Mesendoderm (in vitro differentiated cells): ENCODE measurements at regions not wholly inside any gene's neighbourhood (a gene's known extent, or its start where the extent isn't known, plus 50 kb on each side); places are given as distances from the start of the nearest gene placed in this dataset.
A peak's percentile ranks its signal among the peaks of the same experiment; 100 is the strongest.

Experiments
- DNase-seq: peaks from one replicate; pipeline ENCODE4 v3.0.0; 2013
- H2AK5ac ChIP-seq: 2 replicates; pipeline ENCODE4 v1.6.1; 2013; ENCODE audit warnings: low read length, inconsistent platforms
- H2BK120ac ChIP-seq: 2 replicates; pipeline ENCODE4 v1.6.1; 2013; ENCODE audit warnings: low read depth, mild to moderate bottlenecking, low read length, moderate library complexity, mixed read lengths
- H2BK15ac ChIP-seq: replicated peaks from 2 replicates; pipeline ENCODE4 v1.6.1; 2013; ENCODE audit warnings: low read depth, mild to moderate bottlenecking, moderate library complexity
- H2BK5ac ChIP-seq: 2 replicates; pipeline ENCODE4 v1.6.1; 2013; ENCODE audit warnings: low read length, inconsistent platforms
- H3K18ac ChIP-seq: 2 replicates; pipeline ENCODE4 v1.6.1; 2013; ENCODE audit warnings: mild to moderate bottlenecking, low read length, mixed read lengths
- H3K23ac ChIP-seq: one replicate; pipeline ENCODE4 v1.6.1; 2013; ENCODE audit warnings: low read length
- H3K27ac ChIP-seq: 2 replicates; pipeline ENCODE4 v1.5.1; 2013; ENCODE audit warnings: low read depth, mild to moderate bottlenecking, inconsistent platforms, low read length, moderate library complexity
- H3K27me3 ChIP-seq: 2 replicates; pipeline ENCODE4 v1.6.1; 2013; ENCODE audit warnings: low read length, control low read depth, mild to moderate bottlenecking, inconsistent platforms; ENCODE audit not compliant: insufficient read depth, poor library complexity
- H3K36me3 ChIP-seq: 2 replicates; pipeline ENCODE4 v1.6.1; 2013; ENCODE audit warnings: low read length, inconsistent platforms; ENCODE audit not compliant: control insufficient read depth, insufficient read depth
- H3K4ac ChIP-seq: one replicate; pipeline ENCODE4 v1.6.1; 2013; ENCODE audit warnings: low read depth, mild to moderate bottlenecking, low read length, moderate library complexity
- H3K4me1 ChIP-seq: 2 replicates; pipeline ENCODE4 v1.6.1; 2013; ENCODE audit warnings: low read depth, low read length, inconsistent platforms; ENCODE audit not compliant: control insufficient read depth
- H3K4me2 ChIP-seq: 2 replicates; pipeline ENCODE4 v1.6.1; 2013; ENCODE audit warnings: low read length
- H3K4me3 ChIP-seq: 2 replicates; pipeline ENCODE4 v1.5.1; 2013; ENCODE audit warnings: mild to moderate bottlenecking, low read length
- H3K56ac ChIP-seq: one replicate; pipeline ENCODE4 v1.6.1; 2013; ENCODE audit warnings: low read length
- H3K79me1 ChIP-seq: 2 replicates; pipeline ENCODE4 v1.6.1; 2013; ENCODE audit warnings: low read length, inconsistent platforms
- H3K79me2 ChIP-seq: 2 replicates; pipeline ENCODE4 v1.6.1; 2013; ENCODE audit warnings: mild to moderate bottlenecking, low read length; ENCODE audit not compliant: control insufficient read depth, insufficient read depth
- H3K9ac ChIP-seq: 2 replicates; pipeline ENCODE4 v1.6.1; 2013; ENCODE audit warnings: low read length, inconsistent platforms
- H4K5ac ChIP-seq: one replicate; pipeline ENCODE4 v1.6.1; 2013; ENCODE audit warnings: low read length
- H4K8ac ChIP-seq: one replicate; pipeline ENCODE4 v1.6.1; 2013; ENCODE audit warnings: low read depth, mild to moderate bottlenecking, control low read depth, low read length, moderate library complexity
- WGBS: extraction: QIAGEN DNeasy Blood & Tissue Kit; methylation state at CpG from one replicate; pipeline ENCODE4 v1.1.7; 2013; ENCODE audit warnings: low lambda C conversion rate, missing lambda C conversion rate; ENCODE audit not compliant: insufficient coverage; ENCODE audit errors: extremely low coverage; 5-methylcytosine and 5-hydroxymethylcytosine counted together

GRCh38 chr18:67222887-67223286 is 293.6 kb downstream of the DSEL start:
- Histone ChIP-seq H4K8ac (no peak overlapping the region), H3K36me3 (no peaks in the 10 kb centered on the region), H4K5ac (no peak overlapping the region), H3K9ac (no peak overlapping the region), H3K79me2 (no peaks in the 10 kb centered on the region), H3K4me1 (no peaks in the 10 kb centered on the region), H2BK5ac (no peak overlapping the region), H3K18ac (no peak overlapping the region), H2BK15ac (no peak overlapping the region), H3K56ac (no peak overlapping the region), H3K23ac (no peak overlapping the region), H2AK5ac (no peak overlapping the region), H3K27me3 (no peaks in the 10 kb centered on the region), H3K27ac (no peak overlapping the region), H3K79me1 (no peaks in the 10 kb centered on the region), H3K4ac (no peak overlapping the region), H3K4me2 (no peak overlapping the region), H3K4me3 (no peak overlapping the region), H2BK120ac (no peak overlapping the region)
- DNase-seq: no peak

DNA sequence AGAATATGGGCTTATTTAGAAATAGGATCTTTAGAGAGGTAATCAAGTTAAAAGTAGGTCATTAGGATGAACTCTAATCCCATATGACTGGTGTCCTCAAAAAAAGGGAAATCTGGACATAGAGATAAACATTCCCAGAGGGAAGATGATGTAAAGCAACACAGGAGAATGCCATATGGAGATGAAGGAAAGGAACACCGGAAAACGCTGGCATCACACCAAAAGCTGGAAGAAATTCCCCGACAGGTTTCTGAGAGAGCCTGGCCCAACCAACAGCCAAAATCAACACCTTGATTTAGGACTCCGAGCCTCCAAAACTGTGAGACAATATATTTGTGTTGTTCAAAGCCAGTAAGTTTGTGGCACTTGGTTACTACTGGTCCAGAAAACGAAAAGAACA is 296.7 kb downstream of the DSEL start:
- Histone ChIP-seq H3K4me2 (no peak overlapping the region), H3K36me3 (no peaks in the 10 kb centered on the region), H3K23ac (no peak overlapping the region), H3K79me1 (no peaks in the 10 kb centered on the region), H2BK5ac (no peak overlapping the region), H3K27ac (no peak overlapping the region), H3K4ac (no peak overlapping the region), H4K5ac (no peak overlapping the region), H3K9ac (no peak overlapping the region), H4K8ac (no peak overlapping the region), H2AK5ac (no peak overlapping the region), H3K56ac (no peak overlapping the region), H2BK120ac (no peak overlapping the region), H3K27me3 (no peaks in the 10 kb centered on the region), H2BK15ac (no peak overlapping the region), H3K79me2 (no peaks in the 10 kb centered on the region), H3K4me1 (no peaks in the 10 kb centered on the region), H3K18ac (no peak overlapping the region), H3K4me3 (no peak overlapping the region)
- DNase-seq: no peak
- no CpG with 5 or more reads among the region's 5 CpGs for WGBS

DNA sequence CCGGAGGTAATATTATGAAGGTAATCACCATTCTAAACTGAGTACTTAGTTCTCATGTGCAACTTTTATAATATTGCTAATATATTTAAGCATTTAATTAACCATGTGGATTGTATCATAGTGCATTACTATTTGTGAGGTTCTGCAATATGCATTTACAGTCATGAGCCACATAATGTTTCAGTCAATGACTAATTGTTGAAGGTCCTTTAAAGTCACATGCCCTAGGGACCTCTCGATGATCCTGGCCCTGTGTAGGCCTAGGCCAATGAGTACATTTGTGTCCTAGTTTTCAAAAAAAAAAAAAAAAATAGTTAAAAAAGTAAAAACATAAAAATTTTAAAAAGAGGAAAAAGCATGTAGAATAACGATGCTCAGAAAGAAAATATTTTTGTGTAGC is 298.0 kb downstream of the DSEL start:
- H3K9ac ChIP-seq: no peak overlapping the region
- H3K4me1 ChIP-seq: no peaks in the 10 kb centered on the region
- no peak overlapping the region for H3K56ac ChIP-seq
- no peak overlapping the region for H3K18ac ChIP-seq
- no peaks in the 10 kb centered on the region for H3K79me1 ChIP-seq
- no peak overlapping the region for H3K4me2 ChIP-seq
- no peak overlapping the region for H3K27ac ChIP-seq
- no peak overlapping the region for H2BK5ac ChIP-seq
- H3K27me3 ChIP-seq: no peaks in the 10 kb centered on the region
- no CpG with 5 or more reads among the region's 3 CpGs for WGBS
- no peak overlapping the region for H3K23ac ChIP-seq
- H3K79me2 ChIP-seq: no peaks in the 10 kb centered on the region
- DNase-seq: no peak
- no peak overlapping the region for H2BK120ac ChIP-seq
- no peak overlapping the region for H3K4ac ChIP-seq
- no peak overlapping the region for H3K4me3 ChIP-seq
- H3K36me3 ChIP-seq: no peaks in the 10 kb centered on the region
- H4K8ac ChIP-seq: no peak overlapping the region
- no peak overlapping the region for H2BK15ac ChIP-seq
- no peak overlapping the region for H2AK5ac ChIP-seq
- no peak overlapping the region for H4K5ac ChIP-seq

GRCh38 chr18:67217551-67218166 is 298.9 kb downstream of the DSEL start:
- no peak overlapping the region for H4K8ac ChIP-seq

GRCh38 chr18:67216846-67217245 is 299.7 kb downstream of the DSEL start:
- Histone ChIP-seq H3K4me1 (no peaks in the 10 kb centered on the region), H3K4me2 (no peak overlapping the region), H3K4ac (no peak overlapping the region), H4K5ac (no peak overlapping the region), H3K4me3 (no peak overlapping the region), H3K23ac (no peak overlapping the region), H2BK15ac (no peak overlapping the region), H3K27ac (no peak overlapping the region), H3K9ac (no peak overlapping the region), H4K8ac (no peak overlapping the region), H2BK5ac (no peak overlapping the region), H3K36me3 (no peaks in the 10 kb centered on the region), H3K18ac (no peak overlapping the region), H2BK120ac (no peak overlapping the region), H3K79me1 (no peaks in the 10 kb centered on the region), H3K27me3 (no peaks in the 10 kb centered on the region), H3K79me2 (no peaks in the 10 kb centered on the region), H2AK5ac (no peak overlapping the region), H3K56ac (no peak overlapping the region)
- WGBS: no CpG with 5 or more reads among the region's 1 CpG
- DNase-seq: no peak

More at GRCh38 chr18:67217551-67218166, 298.9 kb downstream of the DSEL start:
- no peaks in the 10 kb centered on the region for H3K36me3 ChIP-seq
- no peak overlapping the region for H2BK15ac ChIP-seq
- H3K23ac ChIP-seq: no peak overlapping the region
- H3K9ac ChIP-seq: no peak overlapping the region
- H3K4me3 ChIP-seq: no peak overlapping the region
- H3K18ac ChIP-seq: no peak overlapping the region
- no CpG with 5 or more reads among the region's 7 CpGs for WGBS
- H2BK120ac ChIP-seq: no peak overlapping the region
- no peak overlapping the region for H4K5ac ChIP-seq
- H3K27ac ChIP-seq: no peak overlapping the region
- no peaks in the 10 kb centered on the region for H3K79me1 ChIP-seq
- no peak overlapping the region for H3K4me2 ChIP-seq
- H3K56ac ChIP-seq: no peak overlapping the region
- H3K4me1 ChIP-seq: no peaks in the 10 kb centered on the region
- no peak overlapping the region for H2BK5ac ChIP-seq
- H2AK5ac ChIP-seq: no peak overlapping the region
- H3K79me2 ChIP-seq: no peaks in the 10 kb centered on the region
- H3K27me3 ChIP-seq: no peaks in the 10 kb centered on the region
- peak; percentile 46 for DNase-seq
- no peak overlapping the region for H3K4ac ChIP-seq

GRCh38 chr18:67215686-67216085 is 300.8 kb downstream of the DSEL start:
- Histone ChIP-seq H3K4me2 (no peak overlapping the region), H3K36me3 (no peaks in the 10 kb centered on the region), H3K27ac (no peak overlapping the region), H3K18ac (no peak overlapping the region), H4K5ac (no peak overlapping the region), H3K9ac (no peak overlapping the region), H3K56ac (no peak overlapping the region), H3K4ac (no peak overlapping the region), H3K4me1 (no peaks in the 10 kb centered on the region), H2BK15ac (no peak overlapping the region), H3K27me3 (no peaks in the 10 kb centered on the region), H3K4me3 (no peak overlapping the region), H4K8ac (no peak overlapping the region), H3K23ac (no peak overlapping the region), H3K79me1 (no peaks in the 10 kb centered on the region), H2BK5ac (no peak overlapping the region), H2BK120ac (no peak overlapping the region), H2AK5ac (no peak overlapping the region), H3K79me2 (no peaks in the 10 kb centered on the region)
- DNase-seq: no peak
- WGBS: no CpG with 5 or more reads among the region's 25 CpGs
